Smooth muscle cell (in vitro differentiated cells): ENCODE measurements at regions not wholly inside any gene's neighbourhood (a gene's known extent, or its start where the extent isn't known, plus 50 kb on each side); places are given as distances from the start of the nearest gene placed in this dataset.
"Not testable (repeated sequence)": the region's sequence is repeated elsewhere in the genome, so short reads cannot be mapped to it uniquely, and the experiment has no call there.

Experiments
- DNase-seq: peaks from one replicate; lab custom pipeline; 2025; ENCODE audit not compliant: unreplicated experiment; lab: John Stamatoyannopoulos, UW
- H2AFZ ChIP-seq: fragments of 200-600 bp; sonication (generic); 2 replicates; pipeline ENCODE4 v1.6.0; 2016; ENCODE audit warnings: antibody characterized with exemption, low read depth, mild to moderate bottlenecking
- H3F3A ChIP-seq: fragments of 200-600 bp; sonication (generic); 2 replicates; pipeline ENCODE4 v1.6.0; 2017; ENCODE audit warnings: antibody characterized with exemption, low read depth
- H3K27ac ChIP-seq: fragments of 200-600 bp; sonication (generic); 2 replicates; pipeline ENCODE4 v1.5.1; 2016; ENCODE audit warnings: low read depth, mild to moderate bottlenecking
- H3K27me3 ChIP-seq: fragments of 200-600 bp; sonication (generic); 2 replicates; pipeline ENCODE4 v1.6.1; 2016; ENCODE audit warnings: low read depth, mild to moderate bottlenecking
- H3K36me3 ChIP-seq: fragments of 200-600 bp; sonication (generic); 2 replicates; pipeline ENCODE4 v1.5.1; 2016; ENCODE audit warnings: low read depth
- H3K4me1 ChIP-seq: fragments of 200-600 bp; sonication (generic); 2 replicates; pipeline ENCODE4 v1.5.1; 2016; ENCODE audit warnings: low read depth
- H3K4me2 ChIP-seq: fragments of 200-600 bp; sonication (generic); 2 replicates; pipeline ENCODE4 v1.6.0; 2016; ENCODE audit warnings: mild to moderate bottlenecking
- H3K4me3 ChIP-seq: fragments of 200-600 bp; sonication (generic); 2 replicates; pipeline ENCODE4 v1.5.1; 2016; ENCODE audit warnings: mild to moderate bottlenecking
- H3K79me2 ChIP-seq: fragments of 200-600 bp; sonication (generic); 2 replicates; pipeline ENCODE4 v1.6.0; 2016; ENCODE audit warnings: low read depth, mild to moderate bottlenecking
- H3K9ac ChIP-seq: fragments of 200-600 bp; sonication (generic); 2 replicates; pipeline ENCODE4 v1.6.0; 2016; ENCODE audit warnings: low read depth
- H3K9me3 ChIP-seq: fragments of 200-600 bp; sonication (generic); replicated peaks from 2 replicates; pipeline ENCODE4 v1.5.1; 2016; ENCODE audit warnings: low read depth
- H4K20me1 ChIP-seq: fragments of 200-600 bp; sonication (generic); 2 replicates; pipeline ENCODE4 v1.6.0; 2016; ENCODE audit warnings: low read depth
- CTCF ChIP-seq: fragments of 200-600 bp; sonication (generic); IDR thresholded peaks from 2 replicates; pipeline ENCODE4 v1.5.1; 2017; ENCODE audit warnings: borderline replicate concordance, mild to moderate bottlenecking, antibody characterized with exemption; ENCODE audit not compliant: insufficient read depth, poor library complexity, severe bottlenecking
- WGBS: methylation state at CpG from one replicate; pipeline ENCODE4 v1.1.7; 2016; ENCODE audit warnings: low lambda C conversion rate; 5-methylcytosine and 5-hydroxymethylcytosine counted together

GRCh38 chr7:145378197-145378596 is 542.3 kb upstream of the TPK1 start:
- no peaks in the 10 kb centered on the region for H3K27me3 ChIP-seq
- no peak overlapping the region for H3K4me3 ChIP-seq
- no peaks in the 10 kb centered on the region for H3K4me1 ChIP-seq
- no peak overlapping the region for H2AFZ ChIP-seq
- no peak for DNase-seq
- no peak overlapping the region for H3K27ac ChIP-seq
- no peaks in the 10 kb centered on the region for H4K20me1 ChIP-seq
- no peaks in the 10 kb centered on the region for H3K9me3 ChIP-seq
- no peaks in the 10 kb centered on the region for H3K79me2 ChIP-seq
- TF ChIP-seq CTCF, result no peak
- no peaks in the 10 kb centered on the region for H3K36me3 ChIP-seq
- WGBS, result 78% methylated on average over 2 of the region's 2 CpGs
- H3K9ac ChIP-seq, result no peak overlapping the region
- no peak overlapping the region for H3K4me2 ChIP-seq
- H3F3A ChIP-seq, result no peaks in the 10 kb centered on the region

GRCh38 chr7:145360511-145361100 is 524.8 kb upstream of the TPK1 start:
- Histone ChIP-seq H3K79me2 (no peaks in the 10 kb centered on the region), H3K9ac (no peak overlapping the region), H3K9me3 (no peaks in the 10 kb centered on the region), H2AFZ (no peak overlapping the region), H4K20me1 (no peaks in the 10 kb centered on the region), H3K4me1 (no peaks in the 10 kb centered on the region), H3K4me3 (no peak overlapping the region), H3K27me3 (no peaks in the 10 kb centered on the region), H3F3A (no peaks in the 10 kb centered on the region), H3K36me3 (no peaks in the 10 kb centered on the region), H3K4me2 (no peak overlapping the region), H3K27ac (no peak overlapping the region)
- WGBS, result 94% methylated on average over 31 of the region's 47 CpGs
- DNase-seq, result no peak
- no peak for TF ChIP-seq CTCF

- Histone ChIP-seq H3K4me1 (no peaks in the 10 kb centered on the region), H3K79me2 (no peaks in the 10 kb centered on the region), H3K9ac (no peak overlapping the region), H3F3A (no peaks in the 10 kb centered on the region), H3K4me3 (no peak overlapping the region), H4K20me1 (no peaks in the 10 kb centered on the region), H3K27ac (no peak overlapping the region), H2AFZ (no peak overlapping the region), H3K4me2 (no peak overlapping the region), H3K27me3 (no peaks in the 10 kb centered on the region), H3K9me3 (no peaks in the 10 kb centered on the region), H3K36me3 (no peaks in the 10 kb centered on the region)
- DNase-seq, result no peak
- TF ChIP-seq CTCF, result no peak
- 85% methylated on average over 3 of the region's 3 CpGs for WGBS
Measured at GRCh38 chr7:145350334-145350733, 514.5 kb upstream of the TPK1 start.

GRCh38 chr7:145349452-145349851 is 513.6 kb upstream of the TPK1 start:
- H3K9me3 ChIP-seq, H3F3A ChIP-seq, H3K4me3 ChIP-seq, H3K79me2 ChIP-seq, H3K27ac ChIP-seq, DNase-seq, H3K4me2 ChIP-seq, H2AFZ ChIP-seq, H3K4me1 ChIP-seq, H3K9ac ChIP-seq, H3K27me3 ChIP-seq, H4K20me1 ChIP-seq, H3K36me3 ChIP-seq: not testable (repeated sequence)
